CD4-positive, alpha-beta T cell (primary cell): ENCODE measurements at regions not wholly inside any gene's neighbourhood (a gene's known extent, or its start where the extent isn't known, plus 50 kb on each side); places are given as distances from the start of the nearest gene placed in this dataset.
"Not testable (repeated sequence)": the region's sequence is repeated elsewhere in the genome, so short reads cannot be mapped to it uniquely, and the experiment has no call there.

Experiments
- ATAC-seq: fragments of 200-7000 bp; cut with Tn5 transposase; one replicate; pipeline ENCODE4 v1.10.0; 2022; ENCODE audit warnings: mild to moderate bottlenecking; ENCODE audit not compliant: poor library complexity
- CTCF ChIA-PET: fragments of 350-600 bp; sonication (Branson Sonifier 250); formaldehyde crosslinking; loops from one replicate; lab custom pipeline; 2021; ENCODE audit warnings: antibody characterized with exemption, inconsistent platforms; lab: Charles Lee
- POLR2A ChIA-PET: fragments of 350-600 bp; sonication (Branson Sonifier 250); formaldehyde crosslinking; loops from one replicate; lab custom pipeline; 2021; ENCODE audit warnings: antibody characterized with exemption, inconsistent platforms; lab: Charles Lee
- DNase-seq, 14 experiments: peaks; one replicate each; pipeline ENCODE4 v3.0.0-alpha.2; 2013 to 2020; ENCODE audit warnings: mixed read lengths in 2 of 14
- H3K27ac ChIP-seq, 2 donors: one replicate each; pipeline versions ENCODE4 v1.5.1 to v1.7.0; 2013; ENCODE audit warnings: low read length in 2 of 2, low read depth in 1 of 2, mild to moderate bottlenecking in 1 of 2
- H3K27me3 ChIP-seq, 2 experiments: 1 replicate in 1 of 2; 2 replicates in 1 of 2; pipeline versions ENCODE4 v1.6.1 to v1.7.0; 2013; ENCODE audit warnings: low read length in 2 of 2, control low read depth in 1 of 2, mild to moderate bottlenecking in 1 of 2, moderate library complexity in 1 of 2; ENCODE audit not compliant: insufficient read depth in 2 of 2, control insufficient read depth in 1 of 2
- H3K36me3 ChIP-seq: one replicate; pipeline ENCODE4 v1.6.1; 2013; ENCODE audit warnings: low read length, control low read depth; ENCODE audit not compliant: insufficient read depth
- H3K4me1 ChIP-seq: one replicate; pipeline ENCODE4 v1.6.1; 2013; ENCODE audit warnings: low read length, control low read depth; ENCODE audit not compliant: insufficient read depth
- H3K4me3 ChIP-seq: one replicate; pipeline ENCODE4 v1.5.1; 2013; ENCODE audit warnings: mild to moderate bottlenecking, low read length, moderate library complexity
- H3K9me3 ChIP-seq, 2 experiments: 1 replicate in 1 of 2; 2 replicates in 1 of 2; pipeline versions ENCODE4 v1.6.1 to v1.7.0; 2013; ENCODE audit warnings: low read length in 2 of 2, mild to moderate bottlenecking in 2 of 2, control low read depth in 1 of 2, moderate library complexity in 1 of 2; ENCODE audit not compliant: control insufficient read depth in 1 of 2, insufficient read depth in 1 of 2
- H3K27ac Mint-ChIP-seq: one replicate; pipeline ENCODE4 v1.8.0; 2020; ENCODE audit warnings: mixed read lengths
- H3K27me3 Mint-ChIP-seq: one replicate; pipeline ENCODE4 v1.8.0; 2021; ENCODE audit warnings: mixed read lengths
- H3K36me3 Mint-ChIP-seq: one replicate; pipeline ENCODE4 v1.8.0; 2021; ENCODE audit warnings: low read depth, mixed read lengths
- H3K4me1 Mint-ChIP-seq: one replicate; pipeline ENCODE4 v1.8.0; 2021; ENCODE audit warnings: low read depth, mixed read lengths
- H3K4me3 Mint-ChIP-seq: one replicate; pipeline ENCODE4 v1.8.0; 2020; ENCODE audit warnings: mild to moderate bottlenecking, mixed read lengths
- H3K9me3 Mint-ChIP-seq: one replicate; pipeline ENCODE4 v1.8.0; 2020; ENCODE audit warnings: mixed read lengths
- CTCF ChIP-seq: fragments of 200-600 bp; IDR thresholded peaks from one replicate; pipeline ENCODE4 v1.8.0; 2022; ENCODE audit warnings: antibody characterized with exemption, mild to moderate bottlenecking
- intact Hi-C, 2 experiments: fragments of 100-400 bp; cut with DNase I in 1 of 2; cut with micrococcal nuclease in 1 of 2; formaldehyde crosslinking; loops; one replicate each; pipeline versions ENCODE4 v1.15.1 to v1.9.0; 2023 to 2025; cut with DNase I, micrococcal nuclease

GRCh38 chr20:47926731-47927130, 141.4 kb upstream of the SULF2 start:
- Histone ChIP-seq H3K27ac (no peak overlapping the region), H3K4me1 (no peaks in the 10 kb centered on the region), H3K4me3 (no peak overlapping the region), H3K9me3 (no peaks in the 10 kb centered on the region), H3K27me3 (peaks cover 2 to 15% of the 10 kb centered on the region in 2 experiments), H3K36me3 (no peaks in the 10 kb centered on the region)
- no peak for ATAC-seq
- ChIA-PET CTCF (no interaction called here), POLR2A (no interaction called here)
- H3K9me3 Mint-ChIP-seq, result no peaks in the 10 kb centered on the region
- H3K4me3 Mint-ChIP-seq, result no peak overlapping the region
- H3K27me3 Mint-ChIP-seq, result peaks cover 37% of the 10 kb centered on the region
- no peaks in the 10 kb centered on the region for H3K36me3 Mint-ChIP-seq
- no peaks in the 10 kb centered on the region for H3K4me1 Mint-ChIP-seq
- no peak for TF ChIP-seq CTCF
- intact Hi-C loops, result no loop called here
- H3K27ac Mint-ChIP-seq, result no peak overlapping the region
- DNase-seq, result no peak

DNA sequence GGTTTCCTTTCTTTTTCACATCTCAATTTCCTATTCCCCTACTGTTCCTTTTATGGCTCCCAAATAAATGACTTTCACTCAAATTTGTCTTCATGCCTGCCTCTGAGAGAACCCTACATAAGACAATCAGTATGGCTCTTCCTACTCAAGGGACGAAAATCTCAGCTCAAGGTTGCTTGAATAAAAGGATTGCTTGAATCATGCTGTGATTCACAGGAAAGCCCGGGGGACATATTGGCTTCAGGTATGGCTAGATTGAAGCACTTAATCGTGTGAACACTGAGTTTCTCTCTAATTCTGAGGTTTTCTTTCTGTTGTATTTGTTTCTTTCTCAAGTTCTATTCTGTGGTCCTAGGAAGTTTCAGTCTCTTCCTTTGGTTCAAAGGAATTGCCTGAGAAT, 140.3 kb upstream of the SULF2 start:
- H3K27me3 ChIP-seq, result peaks cover 2 to 15% of the 10 kb centered on the region in 2 experiments
- DNase-seq (no peak), ATAC-seq (no peak)
- Mint-ChIP-seq H3K4me1 (no peaks in the 10 kb centered on the region), H3K9me3 (no peaks in the 10 kb centered on the region), H3K27ac (no peak overlapping the region), H3K4me3 (no peak overlapping the region), H3K36me3 (no peaks in the 10 kb centered on the region), H3K27me3 (peaks cover 40% of the 10 kb centered on the region)
- intact Hi-C loops, result no loop called here
- H3K36me3 ChIP-seq, result no peaks in the 10 kb centered on the region
- CTCF ChIA-PET, result no interaction called here
- H3K4me1 ChIP-seq, result no peaks in the 10 kb centered on the region
- H3K4me3 ChIP-seq, result no peak overlapping the region
- no peak overlapping the region for H3K27ac ChIP-seq
- H3K9me3 ChIP-seq, result no peaks in the 10 kb centered on the region
- POLR2A ChIA-PET, result no interaction called here
- TF ChIP-seq CTCF, result no peak

DNA sequence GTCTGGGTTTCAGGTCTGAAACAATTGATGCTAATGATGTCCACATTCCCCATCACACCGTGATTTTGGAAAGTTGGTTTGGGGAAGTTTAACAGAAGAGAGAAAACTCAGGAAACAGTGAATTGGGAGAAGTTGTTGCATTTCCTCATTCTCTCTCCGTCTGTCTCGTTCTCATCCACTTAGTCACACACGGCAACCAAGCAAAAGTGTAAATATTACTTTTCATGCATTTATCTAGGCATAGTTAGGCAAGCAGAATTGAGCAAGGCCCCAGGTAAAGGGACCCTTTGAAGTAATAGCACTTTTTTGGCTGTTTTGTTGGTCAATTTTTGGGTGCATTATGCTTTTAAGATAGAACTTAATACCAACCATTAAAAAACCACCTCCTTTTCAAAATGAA, 137.0 kb upstream of the SULF2 start:
- H3K27ac ChIP-seq, result no peak overlapping the region
- TF ChIP-seq CTCF, result no peak
- peaks cover under 1% of the 10 kb centered on the region for H3K9me3 Mint-ChIP-seq
- H3K4me3 ChIP-seq, result no peak overlapping the region
- H3K9me3 ChIP-seq, result no peaks in the 10 kb centered on the region
- peaks cover 48% of the 10 kb centered on the region for H3K27me3 Mint-ChIP-seq
- no peak for DNase-seq
- H3K4me1 ChIP-seq, result no peaks in the 10 kb centered on the region
- peaks cover 2 to 15% of the 10 kb centered on the region in 2 experiments for H3K27me3 ChIP-seq
- no peaks in the 10 kb centered on the region for H3K4me1 Mint-ChIP-seq
- H3K36me3 ChIP-seq, result no peaks in the 10 kb centered on the region
- no peak for ATAC-seq
- no peak overlapping the region for H3K4me3 Mint-ChIP-seq
- ChIA-PET POLR2A (no interaction called here), CTCF (no interaction called here)
- no peak overlapping the region for H3K27ac Mint-ChIP-seq
- no peaks in the 10 kb centered on the region for H3K36me3 Mint-ChIP-seq
- intact Hi-C loops, result no loop called here

GRCh38 chr20:47921829-47922228, 136.5 kb upstream of the SULF2 start:
- peaks cover 2 to 15% of the 10 kb centered on the region in 2 experiments for H3K27me3 ChIP-seq
- H3K36me3 Mint-ChIP-seq, H3K27ac ChIP-seq, CTCF ChIA-PET, H3K36me3 ChIP-seq, H3K9me3 Mint-ChIP-seq, H3K9me3 ChIP-seq, H3K27ac Mint-ChIP-seq, POLR2A ChIA-PET, ATAC-seq, H3K4me3 ChIP-seq, H3K4me3 Mint-ChIP-seq, intact Hi-C loops, H3K4me1 Mint-ChIP-seq, H3K4me1 ChIP-seq, DNase-seq: not testable (repeated sequence)
- peaks cover 48% of the 10 kb centered on the region for H3K27me3 Mint-ChIP-seq
